ENCODE measurements at regions not wholly inside any gene's neighbourhood (a gene's known extent, or its start where the extent isn't known, plus 50 kb on each side); places are given as distances from the start of the nearest gene placed in this dataset.

DNA sequence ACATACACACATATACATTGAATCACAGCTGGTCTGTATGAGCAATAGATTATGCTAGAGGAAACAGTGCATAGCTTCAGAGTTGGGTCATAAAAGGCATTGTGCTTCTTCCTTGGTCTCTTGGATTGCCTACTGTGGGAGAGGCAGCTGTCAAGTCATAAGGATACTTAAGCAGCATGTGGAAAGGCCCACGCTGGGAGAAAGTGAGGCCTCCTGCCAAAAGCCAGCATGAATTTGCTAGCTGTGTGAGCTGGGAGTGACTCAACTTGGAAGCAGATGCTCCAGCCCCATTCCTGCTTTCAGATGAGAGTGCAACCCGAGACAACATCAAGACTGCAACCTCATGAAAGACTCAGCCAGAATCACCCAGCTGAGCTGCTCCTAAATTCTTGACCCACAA is 311.9 kb upstream of the TBX3 start:
- Histone ChIP-seq H3K4me2 (ENCODE audit: low read length) (no peak overlapping the region), H3K27me3 (ENCODE audit: insufficient read depth, low read length) (no peaks in the 10 kb centered on the region), H3K9me3 (ENCODE audit: low read length) (no peaks in the 10 kb centered on the region), H3K4me3 (ENCODE audit: low read depth, low read length, poor library complexity, severe bottlenecking) (no peak overlapping the region), H3K4me1 (ENCODE audit: insufficient read depth, low read length, severe bottlenecking) (no peaks in the 10 kb centered on the region), H3K36me3 (ENCODE audit: insufficient read depth, low read length) (no peaks in the 10 kb centered on the region), H4K20me1 (ENCODE audit: insufficient read depth, low read length) (no peaks in the 10 kb centered on the region), H3K79me2 (ENCODE audit: insufficient read depth, low read length) (no peaks in the 10 kb centered on the region), H3K9ac (ENCODE audit: low read length) (no peak overlapping the region), H2AFZ (ENCODE audit: low read length) (no peak overlapping the region), H3F3A (ENCODE audit: insufficient read depth, low read length) (no peaks in the 10 kb centered on the region), H3K9me2 (ENCODE audit: low read depth, low read length) (no peaks in the 10 kb centered on the region), H3K27ac (ENCODE audit: low read depth, low read length, poor library complexity, severe bottlenecking) (no peak overlapping the region)
- TF ChIP-seq, protein P1, sequence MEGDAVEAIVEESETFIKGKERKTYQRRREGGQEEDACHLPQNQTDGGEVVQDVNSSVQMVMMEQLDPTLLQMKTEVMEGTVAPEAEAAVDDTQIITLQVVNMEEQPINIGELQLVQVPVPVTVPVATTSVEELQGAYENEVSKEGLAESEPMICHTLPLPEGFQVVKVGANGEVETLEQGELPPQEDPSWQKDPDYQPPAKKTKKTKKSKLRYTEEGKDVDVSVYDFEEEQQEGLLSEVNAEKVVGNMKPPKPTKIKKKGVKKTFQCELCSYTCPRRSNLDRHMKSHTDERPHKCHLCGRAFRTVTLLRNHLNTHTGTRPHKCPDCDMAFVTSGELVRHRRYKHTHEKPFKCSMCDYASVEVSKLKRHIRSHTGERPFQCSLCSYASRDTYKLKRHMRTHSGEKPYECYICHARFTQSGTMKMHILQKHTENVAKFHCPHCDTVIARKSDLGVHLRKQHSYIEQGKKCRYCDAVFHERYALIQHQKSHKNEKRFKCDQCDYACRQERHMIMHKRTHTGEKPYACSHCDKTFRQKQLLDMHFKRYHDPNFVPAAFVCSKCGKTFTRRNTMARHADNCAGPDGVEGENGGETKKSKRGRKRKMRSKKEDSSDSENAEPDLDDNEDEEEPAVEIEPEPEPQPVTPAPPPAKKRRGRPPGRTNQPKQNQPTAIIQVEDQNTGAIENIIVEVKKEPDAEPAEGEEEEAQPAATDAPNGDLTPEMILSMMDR (IDR thresholded peaks at IDR 0.05; ENCODE audit: low read length): no peak
- no peak for TF ChIP-seq EZH2 (IDR thresholded peaks at IDR 0.05; ENCODE audit: borderline replicate concordance, low read length)

DNA sequence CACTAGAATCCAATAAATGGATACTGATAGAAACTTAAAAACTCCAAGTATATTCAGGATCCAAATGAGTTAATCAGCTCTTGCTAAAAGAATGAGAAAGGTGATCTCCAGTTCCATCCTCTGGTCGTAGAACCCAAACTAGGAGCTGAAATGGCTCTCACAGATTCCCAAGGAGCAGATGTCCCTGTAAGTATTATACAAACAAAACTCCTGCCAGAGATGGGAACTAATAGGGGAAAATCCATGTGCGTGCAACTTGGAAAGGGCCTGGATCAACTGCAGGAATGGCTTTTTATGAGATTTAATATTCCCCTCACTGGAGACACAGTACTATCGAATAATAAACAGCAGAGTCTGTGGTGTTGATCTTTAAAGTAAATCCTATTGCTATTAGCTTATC is 309.2 kb upstream of the TBX3 start:
- no peak for TF ChIP-seq EZH2 (IDR thresholded peaks at IDR 0.05; ENCODE audit: borderline replicate concordance, low read length)
- TF ChIP-seq, protein P1 (IDR thresholded peaks at IDR 0.05; ENCODE audit: low read length): no peak
- no peak overlapping the region for H3K4me3 ChIP-seq (ENCODE audit: low read depth, low read length, poor library complexity, severe bottlenecking)
- H3K79me2 ChIP-seq (ENCODE audit: insufficient read depth, low read length): no peaks in the 10 kb centered on the region

GRCh38 chr12:114992443-114992842 is 308.5 kb upstream of the TBX3 start:
- no peaks in the 10 kb centered on the region for H4K20me1 ChIP-seq (ENCODE audit: insufficient read depth, low read length)
- no peaks in the 10 kb centered on the region for H3K4me1 ChIP-seq (ENCODE audit: insufficient read depth, low read length, severe bottlenecking)
- no peaks in the 10 kb centered on the region for H3K79me2 ChIP-seq (ENCODE audit: insufficient read depth, low read length)
- H3K36me3 ChIP-seq (ENCODE audit: insufficient read depth, low read length): no peaks in the 10 kb centered on the region
- H3K27me3 ChIP-seq (ENCODE audit: insufficient read depth, low read length): no peaks in the 10 kb centered on the region
- H3K4me3 ChIP-seq (ENCODE audit: low read depth, low read length, poor library complexity, severe bottlenecking): no peak overlapping the region
- H3K4me2 ChIP-seq (ENCODE audit: low read length): no peak overlapping the region
- no peak overlapping the region for H3K9ac ChIP-seq (ENCODE audit: low read length)
- H3K27ac ChIP-seq (ENCODE audit: low read depth, low read length, poor library complexity, severe bottlenecking): no peak overlapping the region
- H3K9me2 ChIP-seq (ENCODE audit: low read depth, low read length): no peaks in the 10 kb centered on the region
- H3F3A ChIP-seq (ENCODE audit: insufficient read depth, low read length): no peaks in the 10 kb centered on the region
- no peaks in the 10 kb centered on the region for H3K9me3 ChIP-seq (ENCODE audit: low read length)
- no peak overlapping the region for H2AFZ ChIP-seq (ENCODE audit: low read length)
- no peak for TF ChIP-seq EZH2 (IDR thresholded peaks at IDR 0.05; ENCODE audit: borderline replicate concordance, low read length)
- TF ChIP-seq, protein P1 (IDR thresholded peaks at IDR 0.05; ENCODE audit: low read length): no peak

More for the DNA sequence above, 309.2 kb upstream of the TBX3 start:
- H3K9me3 ChIP-seq (ENCODE audit: low read length): no peaks in the 10 kb centered on the region
- H3K9me2 ChIP-seq (ENCODE audit: low read depth, low read length): no peaks in the 10 kb centered on the region
- no peaks in the 10 kb centered on the region for H3K4me1 ChIP-seq (ENCODE audit: insufficient read depth, low read length, severe bottlenecking)
- no peaks in the 10 kb centered on the region for H3K36me3 ChIP-seq (ENCODE audit: insufficient read depth, low read length)
- H3F3A ChIP-seq (ENCODE audit: insufficient read depth, low read length): no peaks in the 10 kb centered on the region
- no peaks in the 10 kb centered on the region for H3K27me3 ChIP-seq (ENCODE audit: insufficient read depth, low read length)
- H2AFZ ChIP-seq (ENCODE audit: low read length): no peak overlapping the region
- H3K4me2 ChIP-seq (ENCODE audit: low read length): no peak overlapping the region
- H3K9ac ChIP-seq (ENCODE audit: low read length): no peak overlapping the region
- H3K27ac ChIP-seq (ENCODE audit: low read depth, low read length, poor library complexity, severe bottlenecking): no peak overlapping the region
- no peaks in the 10 kb centered on the region for H4K20me1 ChIP-seq (ENCODE audit: insufficient read depth, low read length)

All from OCI-LY1 (cell line).